Osteocyte (in vitro differentiated cells): ENCODE measurements at regions not wholly inside any gene's neighbourhood (a gene's known extent, or its start where the extent isn't known, plus 50 kb on each side); places are given as distances from the start of the nearest gene placed in this dataset.

Source experiments
- DNase-seq: peaks from one replicate; pipeline ENCODE4 v3.0.0; 2021; ENCODE audit warnings: mixed read lengths; ENCODE audit not compliant: unreplicated experiment; ENCODE audit errors: extremely low spot score
- H3K27ac Mint-ChIP-seq: one replicate; pipeline ENCODE4 v1.8.0; 2021; ENCODE audit warnings: mild to moderate bottlenecking, mixed read lengths; ENCODE audit not compliant: unreplicated experiment
- H3K27me3 Mint-ChIP-seq: one replicate; pipeline ENCODE4 v1.8.0; 2021; ENCODE audit warnings: mixed read lengths; ENCODE audit not compliant: unreplicated experiment
- H3K36me3 Mint-ChIP-seq: one replicate; pipeline ENCODE4 v1.8.0; 2021; ENCODE audit warnings: mixed read lengths; ENCODE audit not compliant: unreplicated experiment
- H3K4me1 Mint-ChIP-seq: one replicate; pipeline ENCODE4 v1.8.0; 2021; ENCODE audit warnings: mixed read lengths; ENCODE audit not compliant: unreplicated experiment
- H3K4me3 Mint-ChIP-seq: one replicate; pipeline ENCODE4 v1.8.0; 2021; ENCODE audit warnings: mild to moderate bottlenecking, moderate library complexity, mixed read lengths; ENCODE audit not compliant: unreplicated experiment
- H3K9me3 Mint-ChIP-seq: one replicate; pipeline ENCODE4 v1.8.0; 2021; ENCODE audit warnings: mixed read lengths; ENCODE audit not compliant: unreplicated experiment
- CTCF ChIP-seq: fragments of 200-600 bp; sonication (generic); IDR thresholded peaks from 2 replicates; pipeline ENCODE4 v1.5.0; 2021; ENCODE audit warnings: antibody characterized with exemption, mild to moderate bottlenecking, moderate library complexity

GRCh38 chr9:38162332-38163211 is 93.5 kb upstream of the SHB start:
- no peak for DNase-seq
- Mint-ChIP-seq H3K36me3 (no peaks in the 10 kb centered on the region), H3K27me3 (peaks cover 10% of the 10 kb centered on the region), H3K4me1 (no peaks in the 10 kb centered on the region), H3K9me3 (no peaks in the 10 kb centered on the region), H3K4me3 (no peak overlapping the region), H3K27ac (no peak overlapping the region)
- TF ChIP-seq CTCF, result no peak

- H3K9me3 Mint-ChIP-seq, result no peaks in the 10 kb centered on the region
Measured at GRCh38 chr9:38160613-38161215, 91.7 kb upstream of the SHB start.

GRCh38 chr9:38159599-38159998 is 90.6 kb upstream of the SHB start:
- no peak for DNase-seq
- Mint-ChIP-seq H3K4me3 (no peak overlapping the region), H3K9me3 (no peaks in the 10 kb centered on the region), H3K4me1 (no peaks in the 10 kb centered on the region), H3K27ac (no peak overlapping the region), H3K36me3 (no peaks in the 10 kb centered on the region), H3K27me3 (peaks cover 10% of the 10 kb centered on the region)
- TF ChIP-seq CTCF, result no peak

More at GRCh38 chr9:38160613-38161215, 91.7 kb upstream of the SHB start:
- DNase-seq, result no peak
- Mint-ChIP-seq H3K4me1 (no peaks in the 10 kb centered on the region), H3K27me3 (peaks cover 10% of the 10 kb centered on the region), H3K4me3 (no peak overlapping the region), H3K36me3 (no peaks in the 10 kb centered on the region), H3K27ac (no peak overlapping the region)
- peak; percentile 78 for TF ChIP-seq CTCF

- no peaks in the 10 kb centered on the region for H3K36me3 Mint-ChIP-seq
- no peak overlapping the region for H3K27ac Mint-ChIP-seq
- no peaks in the 10 kb centered on the region for H3K4me1 Mint-ChIP-seq
- no peak for TF ChIP-seq CTCF
- DNase-seq, result no peak
- no peak overlapping the region for H3K4me3 Mint-ChIP-seq
- no peaks in the 10 kb centered on the region for H3K9me3 Mint-ChIP-seq
- H3K27me3 Mint-ChIP-seq, result peaks cover 6% of the 10 kb centered on the region
Measured at GRCh38 chr9:38158628-38159027, 89.6 kb upstream of the SHB start.

- Mint-ChIP-seq H3K9me3 (no peaks in the 10 kb centered on the region), H3K27me3 (peaks cover 2% of the 10 kb centered on the region)
Measured at GRCh38 chr9:38157711-38158110, 88.7 kb upstream of the SHB start.

More at GRCh38 chr9:38157711-38158110, 88.7 kb upstream of the SHB start:
- no peaks in the 10 kb centered on the region for H3K36me3 Mint-ChIP-seq
- H3K27ac Mint-ChIP-seq, result no peak overlapping the region
- no peak for DNase-seq
- H3K4me3 Mint-ChIP-seq, result no peak overlapping the region
- H3K4me1 Mint-ChIP-seq, result no peaks in the 10 kb centered on the region
- TF ChIP-seq CTCF, result no peak
